SK-N-SH (cell line): ENCODE measurements at regions not wholly inside any gene's neighbourhood (a gene's known extent, or its start where the extent isn't known, plus 50 kb on each side); places are given as distances from the start of the nearest gene placed in this dataset.

Experiments
- CTCF ChIA-PET: fragments of 300-600, 350-600 bp; formaldehyde crosslinking; extraction: SDS; loops from one replicate; lab custom pipeline; 2021; lab: Yijun Ruan, JAX
- POLR2A ChIA-PET: fragments of 350-600 bp; sonication (Branson Sonifier 250); formaldehyde crosslinking; extraction: SDS; loops from one replicate; lab custom pipeline; 2020; ENCODE audit warnings: antibody characterized with exemption, inconsistent platforms; lab: Yijun Ruan, JAX
- DNase-seq: peaks from one replicate; pipeline ENCODE4 v3.0.0; 2012
- H2AFZ ChIP-seq: fragments of 200-600 bp; sonication (generic); 2 replicates; pipeline ENCODE4 v1.8.1; 2016; ENCODE audit warnings: antibody characterized with exemption, mild to moderate bottlenecking, low read depth
- H3F3A ChIP-seq: fragments of 200-600 bp; sonication (generic); replicated peaks from 2 replicates; pipeline ENCODE3; 2016; ENCODE audit warnings: antibody characterized with exemption, mild to moderate bottlenecking; ENCODE audit not compliant: insufficient read depth
- H3K27ac ChIP-seq, 2 experiments: fragments of 200-500 bp in 1 of 2; fragments of 200-600 bp in 1 of 2; sonication (Bioruptor generic) in 1 of 2; sonication (generic), shearing (Covaris generic) in 1 of 2; 2 replicates each; pipeline versions ENCODE4 v1.5.1 to v1.6.1; 2014 to 2016; ENCODE audit warnings: low read depth in 2 of 2, inconsistent platforms in 1 of 2, low read length in 1 of 2, mild to moderate bottlenecking in 1 of 2, mixed read lengths in 1 of 2
- H3K27me3 ChIP-seq: fragments of 200-600 bp; sonication (generic), shearing (Covaris generic); 2 replicates; pipeline ENCODE4 v1.6.1; 2016; ENCODE audit warnings: mixed run types; ENCODE audit not compliant: insufficient read depth
- H3K36me3 ChIP-seq, 2 experiments: fragments of 200-500 bp in 1 of 2; fragments of 200-600 bp in 1 of 2; sonication (Bioruptor generic) in 1 of 2; sonication (generic) in 1 of 2; replicated peaks in 1 of 2; 2 replicates each; pipeline versions ENCODE3 to v1.5.1; 2014 to 2016; ENCODE audit warnings: low read length in 1 of 2, mild to moderate bottlenecking in 1 of 2; ENCODE audit not compliant: insufficient read depth in 2 of 2, control insufficient read depth in 1 of 2
- H3K4me1 ChIP-seq, 2 experiments: fragments of 200-500 bp in 1 of 2; fragments of 200-600 bp in 1 of 2; sonication (Bioruptor generic) in 1 of 2; sonication (generic), shearing (Covaris generic) in 1 of 2; 2 replicates each; pipeline versions ENCODE4 v1.5.1 to v1.6.1; 2014 to 2016; ENCODE audit warnings: low read depth in 1 of 2, low read length in 1 of 2, mixed run types in 1 of 2; ENCODE audit not compliant: insufficient read depth in 2 of 2, control insufficient read depth in 1 of 2
- H3K4me2 ChIP-seq: fragments of 200-600 bp; sonication (generic), shearing (Covaris generic); 2 replicates; pipeline ENCODE4 v1.6.1; 2017; ENCODE audit warnings: mixed run types
- H3K4me3 ChIP-seq, 2 experiments: fragments of 200-500 bp in 1 of 2; fragments of 200-600 bp in 1 of 2; sonication (Bioruptor generic) in 1 of 2; sonication (generic), shearing (Covaris generic) in 1 of 2; 2 replicates each; pipeline versions ENCODE4 v1.5.1 to v1.8.1; 2014 to 2016; ENCODE audit warnings: low read depth in 2 of 2, inconsistent platforms in 1 of 2, low read length in 1 of 2, mild to moderate bottlenecking in 1 of 2, mixed read lengths in 1 of 2, moderate library complexity in 1 of 2
- H3K79me2 ChIP-seq: fragments of 200-600 bp; sonication (generic); 2 replicates; pipeline ENCODE4 v1.8.1; 2017; ENCODE audit warnings: mild to moderate bottlenecking; ENCODE audit not compliant: insufficient read depth
- H3K9ac ChIP-seq: fragments of 200-600 bp; sonication (generic); 2 replicates; pipeline ENCODE4 v1.6.1; 2017; ENCODE audit warnings: mixed run types
- H3K9me2 ChIP-seq: fragments of 200-600 bp; sonication (generic); 2 replicates; pipeline ENCODE4 v1.6.1; 2017; ENCODE audit warnings: mixed run types
- H3K9me3 ChIP-seq: fragments of 200-600 bp; sonication (generic); 2 replicates; pipeline ENCODE4 v1.6.1; 2017; ENCODE audit warnings: mixed run types, mild to moderate bottlenecking, moderate library complexity
- H4K20me1 ChIP-seq: fragments of 200-600 bp; sonication (generic); 2 replicates; pipeline ENCODE4 v1.6.1; 2017; ENCODE audit warnings: mild to moderate bottlenecking, mixed run types; ENCODE audit not compliant: insufficient read depth
- CHD2 ChIP-seq: fragments of 150-350 bp; IDR thresholded peaks from 2 replicates; pipeline ENCODE4 v1.6.1; 2018; ENCODE audit warnings: low read length; ENCODE audit not compliant: partially characterized antibody
- ELF1 ChIP-seq: IDR thresholded peaks from 2 replicates; pipeline ENCODE4 v1.4.0; 2012
- FOSL2 ChIP-seq: IDR thresholded peaks from 2 replicates; pipeline ENCODE4 v1.4.0; 2012; ENCODE audit warnings: low read depth, mild to moderate bottlenecking, moderate library complexity, borderline replicate concordance
- JUND ChIP-seq: IDR thresholded peaks from 2 replicates; pipeline ENCODE4 v1.4.0; 2012
- MEF2A ChIP-seq: IDR thresholded peaks from 2 replicates; pipeline ENCODE4 v1.4.0; 2012; ENCODE audit warnings: low read depth, borderline replicate concordance
- NFIC ChIP-seq: IDR thresholded peaks from 2 replicates; pipeline ENCODE4 v1.4.0; 2012; ENCODE audit warnings: borderline replicate concordance
- RAD21 ChIP-seq: IDR thresholded peaks from 2 replicates; pipeline ENCODE4 v1.6.1; 2012; ENCODE audit warnings: mild to moderate bottlenecking, low read length
- RCOR1 ChIP-seq: fragments of 150-350 bp; IDR thresholded peaks from 2 replicates; pipeline ENCODE4 v1.6.1; 2017; ENCODE audit warnings: antibody characterized with exemption, low read length
- RXRA ChIP-seq: IDR thresholded peaks from 2 replicates; pipeline ENCODE4 v1.4.0; 2012; ENCODE audit warnings: low read depth, mild to moderate bottlenecking, borderline replicate concordance
- TCF12 ChIP-seq: IDR thresholded peaks from 2 replicates; pipeline ENCODE4 v1.4.0; 2012
- YY1 ChIP-seq: IDR thresholded peaks from 2 replicates; pipeline ENCODE4 v1.4.0; 2012; ENCODE audit warnings: low read depth, mild to moderate bottlenecking
- WGBS: methylation state at CpG from one replicate; pipeline ENCODE4 v1.1.6; 2017; ENCODE audit warnings: low lambda C conversion rate; 5-methylcytosine and 5-hydroxymethylcytosine counted together
- TF ChIP-seq, protein P1 (sequence below): fragments of 150-350 bp; IDR thresholded peaks from 2 replicates; pipeline ENCODE4 v1.6.1; 2016; ENCODE audit warnings: mild to moderate bottlenecking, low read depth, low read length
- TF ChIP-seq, protein P2 (sequence below): fragments of 200-600 bp; sonication (generic); IDR thresholded peaks from 2 replicates; pipeline ENCODE4 v1.6.1; 2017; ENCODE audit warnings: antibody characterized with exemption, mild to moderate bottlenecking, moderate library complexity

DNA sequence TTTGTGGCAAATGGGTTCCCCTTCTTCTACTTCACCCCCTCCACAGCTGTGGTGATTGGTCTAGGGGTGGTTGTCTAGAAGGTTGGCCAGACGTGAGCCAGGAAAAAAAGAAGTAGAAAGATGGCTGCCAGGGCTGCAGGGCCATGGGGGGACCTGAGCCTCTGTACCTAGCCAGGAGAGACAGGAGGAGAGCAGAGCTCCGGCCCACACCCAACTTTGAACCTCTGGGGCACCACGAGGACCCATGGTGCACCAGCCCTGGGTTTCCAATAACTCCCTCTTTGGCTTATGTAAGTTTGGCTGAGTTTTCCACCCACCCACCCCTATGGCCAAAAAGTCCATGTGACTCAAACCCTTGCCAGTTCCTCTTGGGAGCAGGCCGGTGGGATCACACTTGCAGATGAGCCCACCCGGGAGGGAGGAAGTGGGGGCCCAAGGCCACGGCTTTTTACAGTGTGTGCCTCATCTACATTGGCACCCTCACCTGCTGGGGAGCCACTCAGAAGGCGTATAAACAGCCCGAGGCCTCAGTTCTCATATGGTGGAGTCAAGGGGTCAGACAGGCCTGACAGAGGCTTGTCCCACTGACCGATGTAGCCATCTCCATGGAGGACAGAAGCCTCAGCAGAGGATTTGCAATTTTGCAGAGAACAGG, 293.1 kb upstream of the HDAC4 start:
- Histone ChIP-seq H3K79me2 (no peaks in the 10 kb centered on the region), H4K20me1 (no peaks in the 10 kb centered on the region), H3K27me3 (no peaks in the 10 kb centered on the region), H3K27ac (no peak overlapping the region), H3K36me3 (no peaks in the 10 kb centered on the region), H3K9me3 (no peaks in the 10 kb centered on the region), H2AFZ (no peak overlapping the region), H3K4me2 (no peak overlapping the region), H3K4me3 (no peak overlapping the region), H3F3A (no peaks in the 10 kb centered on the region), H3K9me2 (no peaks in the 10 kb centered on the region), H3K4me1 (no peaks in the 10 kb centered on the region; a peak in 1 of 4 replicates), H3K9ac (no peak overlapping the region)
- 22% methylated on average over 6 of the region's 9 CpGs for WGBS
- ChIA-PET POLR2A (no interaction called here), CTCF (no interaction called here)
- TF ChIP-seq CHD2 (no peak), ELF1 (no peak), NFIC (no peak), MEF2A (no peak), RCOR1 (no peak), RXRA (no peak)
- TF ChIP-seq, protein P1, sequence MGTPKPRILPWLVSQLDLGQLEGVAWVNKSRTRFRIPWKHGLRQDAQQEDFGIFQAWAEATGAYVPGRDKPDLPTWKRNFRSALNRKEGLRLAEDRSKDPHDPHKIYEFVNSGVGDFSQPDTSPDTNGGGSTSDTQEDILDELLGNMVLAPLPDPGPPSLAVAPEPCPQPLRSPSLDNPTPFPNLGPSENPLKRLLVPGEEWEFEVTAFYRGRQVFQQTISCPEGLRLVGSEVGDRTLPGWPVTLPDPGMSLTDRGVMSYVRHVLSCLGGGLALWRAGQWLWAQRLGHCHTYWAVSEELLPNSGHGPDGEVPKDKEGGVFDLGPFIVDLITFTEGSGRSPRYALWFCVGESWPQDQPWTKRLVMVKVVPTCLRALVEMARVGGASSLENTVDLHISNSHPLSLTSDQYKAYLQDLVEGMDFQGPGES: no peak
- no peak for DNase-seq

DNA sequence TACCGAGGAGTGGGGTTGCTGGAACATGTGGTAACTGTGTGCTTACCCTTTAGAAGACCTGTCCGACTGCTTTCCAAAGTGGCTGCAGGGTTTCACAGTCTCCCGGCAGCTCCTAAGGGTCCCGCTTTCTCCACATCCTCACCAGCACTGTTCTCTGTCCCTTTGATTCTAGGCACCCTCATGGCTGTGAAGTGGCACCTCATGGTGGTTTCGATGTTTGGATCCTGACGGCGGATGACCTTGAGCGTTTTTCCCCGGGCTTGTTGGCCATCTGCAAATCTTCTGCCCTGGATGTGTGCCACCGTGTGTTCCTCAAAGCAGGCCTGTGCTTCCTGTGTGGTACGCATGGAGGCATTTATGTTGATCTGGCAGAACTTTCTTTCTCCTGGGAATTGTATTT, 292.5 kb upstream of the HDAC4 start:
- H3K4me2 ChIP-seq: no peak overlapping the region
- no peaks in the 10 kb centered on the region for H3K9me2 ChIP-seq
- no peak overlapping the region for H3K27ac ChIP-seq
- no peaks in the 10 kb centered on the region; a peak in 1 of 4 replicates for H3K4me1 ChIP-seq
- no peaks in the 10 kb centered on the region for H3K36me3 ChIP-seq
- H4K20me1 ChIP-seq: no peaks in the 10 kb centered on the region
- no peaks in the 10 kb centered on the region for H3K27me3 ChIP-seq
- H3K4me3 ChIP-seq: no peak overlapping the region
- H3F3A ChIP-seq: no peaks in the 10 kb centered on the region
- no peaks in the 10 kb centered on the region for H3K79me2 ChIP-seq
- ChIA-PET POLR2A (no interaction called here), CTCF (no interaction called here)
- no peak overlapping the region for H2AFZ ChIP-seq
- no peaks in the 10 kb centered on the region for H3K9me3 ChIP-seq
- no peak for DNase-seq
- H3K9ac ChIP-seq: no peak overlapping the region
- TF ChIP-seq RCOR1: no peak
- no peak for TF ChIP-seq JUND
- WGBS: 48% methylated on average over 11 of the region's 11 CpGs

DNA sequence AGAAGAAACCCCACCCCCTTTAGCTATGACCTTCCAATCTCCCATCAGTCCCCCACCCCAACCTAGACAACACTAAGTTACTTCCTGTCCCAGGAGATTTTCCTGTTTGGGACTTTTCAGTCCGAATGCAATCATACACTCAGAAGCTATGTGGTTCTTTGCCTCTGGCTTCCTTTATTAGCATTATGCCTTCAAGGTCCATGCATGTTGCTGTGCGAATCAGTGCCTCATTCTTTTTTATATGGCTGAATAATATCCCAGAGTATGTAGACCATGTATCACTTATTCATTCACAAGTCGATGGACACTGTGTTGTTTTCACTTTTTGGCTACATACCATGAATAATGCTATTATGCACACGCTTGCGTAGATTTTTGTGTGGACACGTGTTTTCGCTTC, 292.1 kb upstream of the HDAC4 start:
- no peaks in the 10 kb centered on the region for H3K36me3 ChIP-seq
- H3K9me2 ChIP-seq: no peaks in the 10 kb centered on the region
- no peaks in the 10 kb centered on the region for H3F3A ChIP-seq
- POLR2A ChIA-PET: no interaction called here
- H3K9ac ChIP-seq: no peak overlapping the region
- H4K20me1 ChIP-seq: no peaks in the 10 kb centered on the region
- no peaks in the 10 kb centered on the region; a peak in 1 of 4 replicates for H3K4me1 ChIP-seq
- H3K79me2 ChIP-seq: no peaks in the 10 kb centered on the region
- CTCF ChIA-PET: no interaction called here
- WGBS: 50% methylated on average over 7 of the region's 7 CpGs
- H3K4me3 ChIP-seq: no peak overlapping the region
- no peaks in the 10 kb centered on the region for H3K27me3 ChIP-seq
- no peaks in the 10 kb centered on the region for H3K9me3 ChIP-seq
- no peak overlapping the region for H3K4me2 ChIP-seq
- DNase-seq: no peak
- no peak overlapping the region for H2AFZ ChIP-seq
- TF ChIP-seq FOSL2: no peak
- TF ChIP-seq JUND: no peak
- TF ChIP-seq, protein P2, sequence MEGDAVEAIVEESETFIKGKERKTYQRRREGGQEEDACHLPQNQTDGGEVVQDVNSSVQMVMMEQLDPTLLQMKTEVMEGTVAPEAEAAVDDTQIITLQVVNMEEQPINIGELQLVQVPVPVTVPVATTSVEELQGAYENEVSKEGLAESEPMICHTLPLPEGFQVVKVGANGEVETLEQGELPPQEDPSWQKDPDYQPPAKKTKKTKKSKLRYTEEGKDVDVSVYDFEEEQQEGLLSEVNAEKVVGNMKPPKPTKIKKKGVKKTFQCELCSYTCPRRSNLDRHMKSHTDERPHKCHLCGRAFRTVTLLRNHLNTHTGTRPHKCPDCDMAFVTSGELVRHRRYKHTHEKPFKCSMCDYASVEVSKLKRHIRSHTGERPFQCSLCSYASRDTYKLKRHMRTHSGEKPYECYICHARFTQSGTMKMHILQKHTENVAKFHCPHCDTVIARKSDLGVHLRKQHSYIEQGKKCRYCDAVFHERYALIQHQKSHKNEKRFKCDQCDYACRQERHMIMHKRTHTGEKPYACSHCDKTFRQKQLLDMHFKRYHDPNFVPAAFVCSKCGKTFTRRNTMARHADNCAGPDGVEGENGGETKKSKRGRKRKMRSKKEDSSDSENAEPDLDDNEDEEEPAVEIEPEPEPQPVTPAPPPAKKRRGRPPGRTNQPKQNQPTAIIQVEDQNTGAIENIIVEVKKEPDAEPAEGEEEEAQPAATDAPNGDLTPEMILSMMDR: no peak
- TF ChIP-seq YY1: no peak
- no peak for TF ChIP-seq ELF1
- TF ChIP-seq TCF12: no peak
- no peak for TF ChIP-seq RAD21
- no peak overlapping the region for H3K27ac ChIP-seq
